Heart right ventricle (tissue), 16 donors: ENCODE measurements at regions not wholly inside any gene's neighbourhood (a gene's known extent, or its start where the extent isn't known, plus 50 kb on each side); places are given as distances from the start of the nearest gene placed in this dataset.

Experiments
- ATAC-seq, 8 donors: fragments of 200-7000 bp; cut with Tn5 transposase; one replicate each; pipeline ENCODE4 v1.9.1; 2020; ENCODE audit warnings: mild to moderate bottlenecking in 8 of 8, moderate library complexity in 8 of 8, moderate number of reproducible peaks in 1 of 8
- DNase-seq, 2 donors: peaks; one replicate each; pipeline ENCODE4 v3.0.0-alpha.2; 2020
- H3K27ac ChIP-seq, 10 donors: fragments of 200-600 bp; sonication (generic) in 2 of 10; one replicate each; pipeline versions ENCODE4 v1.5.0 to v1.8.0; 2020 to 2022; ENCODE audit warnings: mild to moderate bottlenecking in 3 of 10
- H3K27me3 ChIP-seq, 7 donors: fragments of 200-600 bp; one replicate each; pipeline ENCODE4 v1.8.0; 2021 to 2022; ENCODE audit warnings: mild to moderate bottlenecking in 2 of 7
- H3K36me3 ChIP-seq, 9 donors: fragments of 200-600 bp; sonication (generic) in 1 of 9; one replicate each; pipeline versions ENCODE4 v1.5.0 to v1.8.0; 2020 to 2022; ENCODE audit warnings: mild to moderate bottlenecking in 2 of 9
- H3K4me1 ChIP-seq, 9 donors: fragments of 200-600 bp; sonication (generic) in 1 of 9; one replicate each; pipeline versions ENCODE4 v1.5.0 to v1.8.0; 2020 to 2022; ENCODE audit warnings: mild to moderate bottlenecking in 4 of 9
- H3K4me3 ChIP-seq, 10 donors: fragments of 200-600 bp; sonication (generic) in 2 of 10; one replicate each; pipeline versions ENCODE4 v1.5.0 to v1.8.0; 2020 to 2022; ENCODE audit warnings: mild to moderate bottlenecking in 7 of 10, moderate library complexity in 2 of 10
- H3K9me3 ChIP-seq, 11 donors: fragments of 200-600 bp in 10 of 11; sonication (generic) in 2 of 11; one replicate each; pipeline versions ENCODE4 v1.5.0 to v1.8.0; 2013 to 2022; ENCODE audit warnings: mild to moderate bottlenecking in 2 of 11, control low read depth in 1 of 11, moderate library complexity in 1 of 11
- WGBS, 2 donors: extraction: QIAGEN DNeasy Blood & Tissue Kit; methylation state at CpG; one replicate each; pipeline ENCODE4 v1.1.7; 2013; ENCODE audit warnings: inconsistent platforms in 1 of 2; 5-methylcytosine and 5-hydroxymethylcytosine counted together
- intact Hi-C, 10 donors: fragments of 100-400 bp; cut with DNase I; formaldehyde crosslinking; loops; one replicate each; pipeline versions ENCODE4 v1.11.1 to v1.14.2; 2022
- TF ChIP-seq, protein P1 (sequence below), 9 donors: fragments of 200-600 bp; sonication (generic) in 2 of 9; IDR thresholded peaks; one replicate each; pipeline versions ENCODE4 v1.5.0 to v1.8.0; 2021 to 2022; ENCODE audit warnings: antibody characterized with exemption in 9 of 9, mild to moderate bottlenecking in 5 of 9, moderate library complexity in 1 of 9
- donor health status: Arrhythmogenic right ventricular cardiomyopathy.
- donor health status: ischemic (EF 13 %, LVEDD 7.1; RV severe dilation, severe dysfunction).
- donor health status: healthy with polysubstance abuse.
- donor health status: DM: no; HTN: yes; CAD: no.
- donor health status: DM: no; HTN: no; CAD: no.
- donor health status: ischemic (EF 25% LVEDD 6.9; RV normal size, moderate dysfunction).
- donor health status: ischemic (EF 25% LVEDD 5.7; RV mildly dilated, moderate dysfunction).
- donor health status: healthy.
- donor health status: DM: yes; HTN: yes; CAD: no.
- donor health status: Ischemic cardiomyopathy.
- donor health status: ischemic (EF 35%, LVEDD 5.7; RV mildly dilated, moderate dysfunction).
- donor health status: nonischemic (EF 11% LVEDD 7.7; RV severe dilation, severe dysfunction).
- donor health status: DM: yes; HTN: yes; CAD: no.
- donor health status: PGD.
- donor health status: ischemic (EF 29% LVEDD 5.4; RV normal size, mild dysfunction).
- donor health status: nonischemic (EF 23%, LVEDD 6.1; RV moderate dilation, normal function).

GRCh38 chr6:55679503-55679902 is 100.5 kb upstream of the HMGCLL1 start:
- Histone ChIP-seq H3K4me1 (no peaks in the 10 kb centered on the region), H3K27me3 (no peaks in the 10 kb centered on the region), H3K9me3 (peaks cover 0 to 11% (median 0%) of the 10 kb centered on the region in 11 donors), H3K4me3 (no peak overlapping the region), H3K36me3 (no peaks in the 10 kb centered on the region), H3K27ac (no peak overlapping the region)
- intact Hi-C loops: no loop called here
- DNase-seq (no peak), ATAC-seq (no peak)
- WGBS, 2 donors: 65 to 85% methylated on average over 3 of the region's 3 CpGs
- TF ChIP-seq, protein P1, sequence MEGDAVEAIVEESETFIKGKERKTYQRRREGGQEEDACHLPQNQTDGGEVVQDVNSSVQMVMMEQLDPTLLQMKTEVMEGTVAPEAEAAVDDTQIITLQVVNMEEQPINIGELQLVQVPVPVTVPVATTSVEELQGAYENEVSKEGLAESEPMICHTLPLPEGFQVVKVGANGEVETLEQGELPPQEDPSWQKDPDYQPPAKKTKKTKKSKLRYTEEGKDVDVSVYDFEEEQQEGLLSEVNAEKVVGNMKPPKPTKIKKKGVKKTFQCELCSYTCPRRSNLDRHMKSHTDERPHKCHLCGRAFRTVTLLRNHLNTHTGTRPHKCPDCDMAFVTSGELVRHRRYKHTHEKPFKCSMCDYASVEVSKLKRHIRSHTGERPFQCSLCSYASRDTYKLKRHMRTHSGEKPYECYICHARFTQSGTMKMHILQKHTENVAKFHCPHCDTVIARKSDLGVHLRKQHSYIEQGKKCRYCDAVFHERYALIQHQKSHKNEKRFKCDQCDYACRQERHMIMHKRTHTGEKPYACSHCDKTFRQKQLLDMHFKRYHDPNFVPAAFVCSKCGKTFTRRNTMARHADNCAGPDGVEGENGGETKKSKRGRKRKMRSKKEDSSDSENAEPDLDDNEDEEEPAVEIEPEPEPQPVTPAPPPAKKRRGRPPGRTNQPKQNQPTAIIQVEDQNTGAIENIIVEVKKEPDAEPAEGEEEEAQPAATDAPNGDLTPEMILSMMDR (IDR thresholded peaks at IDR 0.05): no peak

- DNase-seq: no peak
- no peaks in the 10 kb centered on the region for H3K27me3 ChIP-seq
- TF ChIP-seq, protein P1 (IDR thresholded peaks at IDR 0.05): no peak
- no peak overlapping the region for H3K4me3 ChIP-seq
- no peak overlapping the region for H3K27ac ChIP-seq
- WGBS, 2 donors: 56 to 71% methylated on average over 8 of the region's 8 CpGs
- ATAC-seq: peak in 1 of 8 donors; percentile 33
- intact Hi-C loops: no loop called here
- H3K9me3 ChIP-seq: peaks cover 0 to 4% (median 0%) of the 10 kb centered on the region in 11 donors
- H3K36me3 ChIP-seq: no peaks in the 10 kb centered on the region
- no peaks in the 10 kb centered on the region for H3K4me1 ChIP-seq
Measured at GRCh38 chr6:55678330-55679224, 99.6 kb upstream of the HMGCLL1 start.

GRCh38 chr6:55676736-55677135 is 97.7 kb upstream of the HMGCLL1 start:
- Histone ChIP-seq H3K36me3 (no peaks in the 10 kb centered on the region), H3K9me3 (no peaks in the 10 kb centered on the region), H3K27ac (no peak overlapping the region), H3K4me1 (no peaks in the 10 kb centered on the region), H3K4me3 (no peak overlapping the region), H3K27me3 (no peaks in the 10 kb centered on the region)
- DNase-seq (no peak), ATAC-seq (no peak)
- 93 to 96% methylated on average over 5 of the region's 5 CpGs for WGBS, 2 donors
- intact Hi-C loops: no loop called here
- TF ChIP-seq, protein P1 (IDR thresholded peaks at IDR 0.05): no peak

DNA sequence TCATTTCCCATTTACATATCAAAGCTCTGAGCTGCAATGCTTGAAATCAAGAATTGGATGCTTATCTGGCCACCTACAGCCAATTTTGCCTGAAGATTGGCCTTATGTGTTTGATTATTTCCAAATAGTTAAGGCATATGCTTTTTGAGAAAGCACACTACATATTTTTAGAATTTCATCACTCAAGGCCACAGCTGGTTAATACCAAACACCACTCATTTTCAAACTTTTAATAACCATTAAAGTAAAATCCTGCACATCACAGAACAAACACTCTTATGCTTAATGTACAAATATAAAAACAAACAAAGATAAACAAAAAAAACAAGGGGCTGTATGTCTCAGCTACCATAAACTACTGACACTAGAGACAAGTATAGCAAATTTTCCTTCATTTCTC is 96.9 kb upstream of the HMGCLL1 start:
- Histone ChIP-seq H3K4me3 (no peak overlapping the region), H3K27me3 (no peaks in the 10 kb centered on the region), H3K27ac (no peak overlapping the region), H3K4me1 (no peaks in the 10 kb centered on the region), H3K36me3 (no peaks in the 10 kb centered on the region), H3K9me3 (no peaks in the 10 kb centered on the region)
- DNase-seq (no peak), ATAC-seq (no peak)
- TF ChIP-seq, protein P1 (IDR thresholded peaks at IDR 0.05): no peak
- intact Hi-C loops: no loop called here
